IPS-18c (cell line): ENCODE measurements at regions not wholly inside any gene's neighbourhood (a gene's known extent, or its start where the extent isn't known, plus 50 kb on each side); places are given as distances from the start of the nearest gene placed in this dataset.

ENCODE experiments used
- H3K4me3 ChIP-seq: 2 replicates; pipeline ENCODE4 v1.7.0; 2013; ENCODE audit warnings: low read depth, mild to moderate bottlenecking, low read length, moderate library complexity; ENCODE audit not compliant: insufficient read depth
- H3K9me3 ChIP-seq: one replicate; pipeline ENCODE4 v1.6.1; 2013; ENCODE audit warnings: mild to moderate bottlenecking, low read length, moderate library complexity; ENCODE audit not compliant: control insufficient read depth, insufficient read depth

DNA sequence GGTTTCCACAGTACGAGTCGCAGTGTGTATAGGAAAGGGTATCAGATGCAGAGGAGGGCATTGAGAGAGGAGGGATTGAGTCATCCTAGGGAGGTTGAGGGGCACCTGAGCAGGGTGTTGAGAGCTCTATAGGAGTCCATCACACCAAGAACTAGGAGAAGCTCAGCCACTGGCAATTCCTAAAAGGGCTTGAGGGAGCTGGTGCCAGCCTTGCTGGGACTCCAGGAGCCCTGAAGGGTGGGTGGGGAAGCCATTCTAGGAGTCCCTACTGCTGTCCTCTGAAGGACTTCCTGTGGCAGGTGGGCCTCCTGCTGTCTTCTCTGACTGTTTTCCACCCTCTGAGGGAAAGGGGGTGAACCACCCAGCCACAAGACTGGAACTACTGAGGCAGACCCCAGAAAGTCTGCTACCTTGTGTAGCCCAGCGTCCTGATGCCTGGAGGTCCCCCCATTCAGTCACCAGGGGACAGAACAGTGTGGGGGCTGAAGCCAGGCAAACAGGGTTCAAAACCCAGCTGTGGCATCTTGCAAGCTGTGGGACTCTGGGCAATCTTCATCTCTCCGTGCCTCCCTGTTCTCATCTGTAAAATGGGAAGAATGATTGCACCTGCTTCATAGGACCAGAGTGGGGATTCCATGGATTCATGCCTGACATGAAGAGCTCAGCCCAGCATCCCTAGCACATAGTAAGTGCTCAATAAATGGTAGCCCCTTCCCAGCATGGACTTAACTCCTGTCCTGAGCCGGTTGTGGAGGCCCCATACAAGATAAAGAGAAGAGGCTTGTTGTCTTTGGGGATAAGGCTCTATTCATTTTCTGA is 149.5 kb downstream of the C9orf50 start:
- Histone ChIP-seq H3K4me3 (no peak overlapping the region), H3K9me3 (peaks cover 2% of the 10 kb centered on the region)

GRCh38 chr9:129469988-129470316 is 150.9 kb downstream of the C9orf50 start:
- H3K9me3 ChIP-seq = no peaks in the 10 kb centered on the region
- H3K4me3 ChIP-seq = no peak overlapping the region

GRCh38 chr9:129469188-129469987 is 151.5 kb downstream of the C9orf50 start:
- Histone ChIP-seq H3K9me3 (no peaks in the 10 kb centered on the region), H3K4me3 (no peak overlapping the region)

- no peaks in the 10 kb centered on the region for H3K9me3 ChIP-seq
- H3K4me3 ChIP-seq = no peak overlapping the region
Measured at GRCh38 chr9:129467739-129468666, 152.9 kb downstream of the C9orf50 start.

- H3K4me3 ChIP-seq = no peak overlapping the region
- H3K9me3 ChIP-seq = no peaks in the 10 kb centered on the region
Measured at GRCh38 chr9:129467004-129467588, 153.8 kb downstream of the C9orf50 start.

DNA sequence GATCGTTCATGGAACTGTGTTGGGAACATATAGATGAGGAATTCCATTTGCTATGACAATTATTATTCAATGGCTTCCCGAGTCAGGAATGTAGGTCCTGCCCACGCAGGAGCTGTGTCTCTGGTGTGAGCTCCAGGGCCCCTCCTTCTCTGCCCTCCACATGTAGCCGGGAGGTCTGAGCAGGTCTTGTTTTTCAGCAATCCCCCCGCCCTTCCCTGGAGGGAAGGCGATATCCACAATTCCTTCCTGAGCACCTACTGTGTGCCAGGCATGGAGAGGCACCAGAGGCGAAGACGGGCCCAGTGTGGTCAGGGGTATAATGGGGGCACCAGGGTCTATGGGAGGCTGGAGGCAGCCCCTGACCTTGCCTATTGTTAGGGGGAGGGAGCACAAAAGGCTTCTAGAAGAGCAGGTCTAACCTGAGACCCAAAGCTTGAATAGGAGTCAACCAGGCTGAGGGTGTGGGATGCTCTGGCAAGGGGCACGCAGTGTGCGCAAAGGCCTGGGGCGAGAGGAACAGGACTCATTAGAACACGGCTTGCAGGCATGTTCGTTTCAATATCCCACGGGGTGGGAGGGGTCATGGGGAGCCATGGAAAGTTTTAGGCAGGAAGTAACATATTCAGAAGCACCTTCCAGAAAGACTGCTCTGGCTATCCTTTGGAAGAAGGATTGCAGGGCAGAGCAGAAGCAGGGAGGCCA is 154.9 kb downstream of the C9orf50 start:
- H3K4me3 ChIP-seq = no peak overlapping the region
- no peaks in the 10 kb centered on the region for H3K9me3 ChIP-seq

DNA sequence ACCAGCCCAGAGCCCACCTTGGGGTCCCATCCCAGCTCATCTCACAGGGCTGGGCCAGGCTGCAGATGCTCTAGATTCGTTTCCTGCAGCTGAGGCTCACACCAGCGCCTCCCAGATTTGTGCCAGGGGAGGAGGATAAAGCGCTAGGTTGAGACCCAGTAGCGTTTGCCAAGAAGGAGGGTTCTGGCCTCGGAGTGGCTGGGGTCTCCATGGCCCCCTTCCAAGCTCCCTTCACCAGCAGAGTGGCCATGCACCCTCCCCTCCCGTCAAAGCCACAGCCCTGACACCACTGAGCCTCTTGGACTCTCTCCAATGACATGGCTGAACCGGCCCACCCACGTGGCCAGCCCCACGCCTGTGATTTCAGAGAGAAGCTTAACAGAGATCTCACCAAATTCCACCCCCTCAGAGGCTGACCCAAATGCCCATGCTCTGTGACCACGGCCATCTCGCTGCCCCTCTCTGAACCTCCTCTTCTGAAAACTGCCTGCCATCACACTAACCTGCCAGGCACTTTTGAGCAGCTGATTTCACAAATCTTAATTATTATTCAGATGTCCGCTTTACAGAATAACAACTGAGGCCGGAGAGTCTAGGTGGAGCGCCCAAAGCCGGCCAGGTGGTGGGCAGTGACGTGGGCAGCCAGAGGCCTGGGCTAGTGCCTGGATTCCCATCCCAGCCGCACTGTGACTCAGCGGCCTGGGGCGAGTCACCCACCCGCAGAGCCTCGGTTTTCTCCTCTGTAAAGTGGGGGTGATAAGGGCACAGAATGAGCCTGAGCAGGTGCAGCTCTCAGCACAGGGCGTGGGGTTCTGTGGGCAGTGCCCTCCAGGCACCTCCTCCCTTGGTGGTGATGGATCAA is 155.7 kb downstream of the C9orf50 start:
- Histone ChIP-seq H3K9me3 (no peaks in the 10 kb centered on the region), H3K4me3 (no peak overlapping the region)

GRCh38 chr9:129463994-129464393 is 156.9 kb downstream of the C9orf50 start:
- Histone ChIP-seq H3K4me3 (no peak overlapping the region), H3K9me3 (no peaks in the 10 kb centered on the region)

DNA sequence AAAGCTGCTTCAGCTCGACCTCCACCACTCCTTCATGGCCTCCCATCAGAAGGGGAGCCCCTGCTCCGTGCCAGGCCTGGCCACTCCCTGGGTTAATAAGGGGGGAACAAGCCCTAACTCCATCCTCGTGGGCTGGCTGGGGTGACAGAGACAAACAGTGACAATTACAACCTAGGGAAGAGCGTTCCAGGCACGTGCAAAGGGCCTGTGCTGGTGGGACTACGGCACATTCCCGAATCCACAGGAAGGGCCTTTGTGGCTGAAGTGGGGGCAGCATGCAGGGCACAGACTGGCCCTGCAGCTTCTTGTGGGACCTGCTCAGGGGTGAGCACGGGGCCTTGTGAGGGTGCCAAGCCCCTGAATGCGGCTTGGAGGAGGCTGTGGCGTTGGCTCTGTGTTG is 157.4 kb downstream of the C9orf50 start:
- Histone ChIP-seq H3K4me3 (no peak overlapping the region), H3K9me3 (no peaks in the 10 kb centered on the region)

DNA sequence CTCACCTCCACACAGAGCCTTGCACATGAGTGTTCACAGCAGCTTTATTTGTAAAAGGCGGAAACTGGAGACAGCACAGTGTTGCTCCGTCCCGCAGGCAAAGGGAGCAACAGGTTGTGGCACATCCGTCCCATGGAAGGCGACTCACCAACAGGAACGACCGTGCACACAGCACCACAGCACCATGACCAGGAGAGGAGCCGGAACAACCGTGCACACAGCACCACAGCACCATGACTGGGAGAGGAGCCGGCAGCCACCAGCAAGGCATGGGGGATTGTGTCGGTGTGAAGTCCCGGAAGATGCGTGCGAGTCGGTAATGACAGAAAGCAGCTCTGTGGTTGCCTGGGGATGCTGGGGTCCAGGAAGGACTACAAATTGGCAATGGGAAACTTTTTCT is 158.5 kb downstream of the C9orf50 start:
- H3K4me3 ChIP-seq = no peak overlapping the region
- H3K9me3 ChIP-seq = no peaks in the 10 kb centered on the region

GRCh38 chr9:129460323-129461261 is 160.3 kb downstream of the C9orf50 start:
- peak overlapping the region; percentile 51 for H3K4me3 ChIP-seq

GRCh38 chr9:129459547-129460322 is 161.2 kb downstream of the C9orf50 start:
- H3K4me3 ChIP-seq = 0 out of 2 replicates have a peak overlapping the region, but pooled peaks have one; percentile 20

More at GRCh38 chr9:129460323-129461261, 160.3 kb downstream of the C9orf50 start:
- H3K9me3 ChIP-seq = no peaks in the 10 kb centered on the region

GRCh38 chr9:129458663-129459546 is 162.0 kb downstream of the C9orf50 start:
- H3K4me3 ChIP-seq = peak overlapping the region; percentile 6
- H3K9me3 ChIP-seq = no peaks in the 10 kb centered on the region

More at GRCh38 chr9:129459547-129460322, 161.2 kb downstream of the C9orf50 start:
- no peaks in the 10 kb centered on the region for H3K9me3 ChIP-seq
